K562 (cell line): ENCODE measurements at regions not wholly inside any gene's neighbourhood (a gene's known extent, or its start where the extent isn't known, plus 50 kb on each side); places are given as distances from the start of the nearest gene placed in this dataset.

ENCODE experiments used
- ATAC-seq: fragments of 200-7000 bp; cut with Tn5 transposase; 3 replicates; pipeline ENCODE4 v1.9.1; 2020; ENCODE audit warnings: moderate library complexity
- BruUV-seq: library from RNA; stranded (reverse); fragments of 400-500 nt; replicated peaks from 2 replicates; lab custom pipeline; 2021; lab: Mats Ljungman, UMichigan
- CTCF ChIA-PET: fragments of 300-600 bp; formaldehyde crosslinking; extraction: SDS; loops from one replicate; lab custom pipeline; 2021; ENCODE audit warnings: low intra/inter-chr PET ratio; lab: Yijun Ruan, JAX
- POLR2A ChIA-PET: fragments of 300-600, 350-650 bp; sonication (Branson Sonifier 250); formaldehyde crosslinking; extraction: SDS; loops from one replicate; lab custom pipeline; 2021; ENCODE audit warnings: antibody characterized with exemption, inconsistent platforms; lab: Yijun Ruan, JAX
- DNase-seq, 4 experiments: peaks; one replicate each; pipeline versions ENCODE4 v3.0.0 to v3.0.0-alpha.2; 2011 to 2018; ENCODE audit warnings: low spot score in 3 of 4, mixed read lengths in 3 of 4; ENCODE audit errors: extremely low read depth in 1 of 4
- FAIRE-seq: peaks from 2 replicates; lab custom pipeline; 2011; peaks lifted over from hg19 to GRCh38; lab: Jason Lieb, UNC
- H2AFZ ChIP-seq: 2 replicates; pipeline ENCODE4 v1.6.0; 2011; ENCODE audit warnings: low read depth, low read length, control low read depth, inconsistent platforms
- H3K27ac ChIP-seq: fragments of 200-600 bp; 3 replicates; pipeline ENCODE4 v1.8.0; 2011; ENCODE audit warnings: low read depth, mild to moderate bottlenecking, control low read depth, inconsistent platforms, low read length, moderate library complexity, mixed read lengths; ENCODE audit errors: extremely low read depth
- H3K27me3 ChIP-seq, 2 experiments: fragments of 300-600 bp in 1 of 2; 2 replicates in 1 of 2; 3 replicates in 1 of 2; pipeline versions ENCODE4 v1.6.0 to v1.8.0; 2011; ENCODE audit warnings: inconsistent platforms in 2 of 2, low read length in 2 of 2, mild to moderate bottlenecking in 1 of 2, mixed read lengths in 1 of 2, moderate library complexity in 1 of 2; ENCODE audit not compliant: control insufficient read depth in 2 of 2, insufficient read depth in 2 of 2
- H3K36me3 ChIP-seq: fragments of 300-600 bp; 3 replicates; pipeline ENCODE4 v1.8.0; 2011; ENCODE audit warnings: mild to moderate bottlenecking, low read length, inconsistent platforms; ENCODE audit not compliant: control insufficient read depth, insufficient read depth
- H3K4me1 ChIP-seq, 2 experiments: fragments of 200-600 bp in 1 of 2; replicated peaks in 1 of 2; 2 replicates in 1 of 2; 3 replicates in 1 of 2; pipeline versions ENCODE4 v1.5.1 to v1.8.0; 2011; ENCODE audit warnings: inconsistent platforms in 2 of 2, low read length in 2 of 2, mild to moderate bottlenecking in 1 of 2, mixed read lengths in 1 of 2, moderate library complexity in 1 of 2; ENCODE audit not compliant: control insufficient read depth in 2 of 2, insufficient read depth in 2 of 2
- H3K4me2 ChIP-seq: 2 replicates; pipeline ENCODE4 v1.6.1; 2011; ENCODE audit warnings: low read length, control low read depth, inconsistent platforms, mixed read lengths; ENCODE audit not compliant: insufficient read depth
- H3K4me3 ChIP-seq: fragments of 200-600 bp; sonication (generic), shearing (Covaris generic); 2 replicates; pipeline ENCODE4 v1.5.1; 2016; ENCODE audit warnings: control low read depth, inconsistent platforms
- H3K79me2 ChIP-seq: fragments of 200-600 bp; 3 replicates; pipeline ENCODE4 v1.8.0; 2011; ENCODE audit warnings: low read length, inconsistent platforms; ENCODE audit not compliant: control insufficient read depth, insufficient read depth
- H3K9ac ChIP-seq, 2 experiments: 2 replicates each; pipeline versions ENCODE4 v1.6.0 to v1.6.1; 2011; ENCODE audit warnings: low read depth in 2 of 2, low read length in 2 of 2, control low read depth in 1 of 2, inconsistent platforms in 1 of 2, mild to moderate bottlenecking in 1 of 2, mixed read lengths in 1 of 2; ENCODE audit not compliant: insufficient read depth in 1 of 2
- H3K9me1 ChIP-seq: one replicate; pipeline ENCODE4 v1.6.0; 2011; ENCODE audit warnings: inconsistent platforms, mild to moderate bottlenecking, low read length, moderate library complexity; ENCODE audit not compliant: control insufficient read depth, insufficient read depth
- H3K9me3 ChIP-seq: replicated peaks from 2 replicates; pipeline ENCODE4 v1.5.1; 2011; ENCODE audit warnings: low read depth, low read length, inconsistent platforms; ENCODE audit not compliant: control insufficient read depth, insufficient read depth
- H4K20me1 ChIP-seq: replicated peaks from 2 replicates; pipeline ENCODE4 v1.6.1; 2011; ENCODE audit warnings: low read length, inconsistent platforms, mixed read lengths; ENCODE audit not compliant: control insufficient read depth, insufficient read depth
- ASH1L ChIP-seq: fragments of 450-650 bp; IDR thresholded peaks from 2 replicates; pipeline ENCODE4 v1.6.1; 2018; ENCODE audit warnings: borderline replicate concordance, mild to moderate bottlenecking, low read depth; ENCODE audit not compliant: partially characterized antibody
- C11orf30 ChIP-seq: fragments of 450-650 bp; IDR thresholded peaks from 2 replicates; pipeline ENCODE4 v1.6.1; 2016; ENCODE audit warnings: low read depth, mild to moderate bottlenecking
- ELF4 ChIP-seq: fragments of 450-650 bp; formaldehyde crosslinking; IDR thresholded peaks from 2 replicates; pipeline ENCODE4 v1.4.0; 2022; ENCODE audit warnings: missing genetic modification characterization
- HDAC1 ChIP-seq, 2 experiments: fragments of 450-650 bp; IDR thresholded peaks; 2 replicates each; pipeline ENCODE4 v1.6.1; 2016 to 2017; ENCODE audit warnings: inconsistent platforms in 1 of 2, mild to moderate bottlenecking in 1 of 2, moderate library complexity in 1 of 2
- ID3 ChIP-seq, 2 experiments: fragments of 250-450 bp in 1 of 2; fragments of 450-650 bp in 1 of 2; sonication (Bioruptor Pico) in 1 of 2; IDR thresholded peaks; 2 replicates each; pipeline versions ENCODE4 v1.6.1 to v1.8.0; 2016 to 2021; ENCODE audit warnings: mild to moderate bottlenecking in 2 of 2, moderate library complexity in 2 of 2, missing compliant biosample characterization in 1 of 2, missing genetic modification characterization in 1 of 2
- KLF13 ChIP-seq: fragments of 450-650 bp; IDR thresholded peaks from 2 replicates; pipeline ENCODE4 v1.6.1; 2016; ENCODE audit warnings: missing genetic modification characterization, low read depth, mild to moderate bottlenecking, missing compliant biosample characterization, moderate library complexity, borderline replicate concordance
- MAFG ChIP-seq: fragments of 450-650 bp; conservative IDR thresholded peaks from 2 replicates; pipeline ENCODE4 v1.6.1; 2016; ENCODE audit warnings: missing genetic modification characterization, missing compliant biosample characterization
- NCOA4 ChIP-seq: fragments of 450-650 bp; IDR thresholded peaks from 2 replicates; pipeline ENCODE4 v1.6.1; 2018; ENCODE audit warnings: mild to moderate bottlenecking; ENCODE audit not compliant: partially characterized antibody
- NR3C1 ChIP-seq: sonication (generic); formaldehyde crosslinking; IDR thresholded peaks from 2 replicates; pipeline ENCODE4 v1.8.1; 2022; ENCODE audit warnings: missing genetic modification reagents
- SNIP1 ChIP-seq: fragments of 450-650 bp; IDR thresholded peaks from 2 replicates; pipeline ENCODE4 v1.7.1; 2017; ENCODE audit warnings: low read depth, mild to moderate bottlenecking
- THRB ChIP-seq: fragments of 450-650 bp; formaldehyde crosslinking; conservative IDR thresholded peaks from 2 replicates; pipeline ENCODE4 v1.4.0; 2022; ENCODE audit warnings: mild to moderate bottlenecking, missing genetic modification characterization
- XRCC3 ChIP-seq: fragments of 450-650 bp; IDR thresholded peaks from 2 replicates; pipeline ENCODE4 v1.6.1; 2017; ENCODE audit warnings: mild to moderate bottlenecking, moderate library complexity
- ZNF316 ChIP-seq: fragments of 450-650 bp; IDR thresholded peaks from 2 replicates; pipeline ENCODE4 v1.6.1; 2016
- in situ Hi-C: fragments of 300-500 bp; cut with MboI; formaldehyde crosslinking; loops from 4 replicates; pipeline ENCODE4 v1.15.0; 2018; ENCODE audit warnings: inconsistent platforms, mixed read lengths
- intact Hi-C: fragments of 100-400 bp; cut with micrococcal nuclease; formaldehyde crosslinking; loops from 2 replicates; pipeline ENCODE4 v1.14.2; 2022

GRCh38 chr11:91406009-91406408, 818.6 kb upstream of the FAT3 start (continued):
- no peak for TF ChIP-seq NR3C1 (CRISPR knock-in tag)
- TF ChIP-seq KLF13 (tag) = no peak
- no peak for TF ChIP-seq XRCC3
- TF ChIP-seq THRB (CRISPR knock-in tag) = no peak

GRCh38 chr11:91404344-91404743, 820.3 kb upstream of the FAT3 start:
- Histone ChIP-seq H3K9me3 (no peaks in the 10 kb centered on the region), H3K4me1 (no peaks in the 10 kb centered on the region), H3K4me3 (no peak overlapping the region), H3K79me2 (no peaks in the 10 kb centered on the region), H3K27me3 (no peaks in the 10 kb centered on the region), H3K9ac (no peak overlapping the region), H3K9me1 (no peaks in the 10 kb centered on the region), H2AFZ (no peak overlapping the region), H4K20me1 (no peaks in the 10 kb centered on the region), H3K4me2 (no peak overlapping the region), H3K36me3 (no peaks in the 10 kb centered on the region), H3K27ac (no peak overlapping the region)
- BruUV-seq = no TSS peak
- in situ Hi-C loops (no loop called here), intact Hi-C loops (no loop called here)
- no peak for TF ChIP-seq ID3 (CRISPR knock-in tag; IDR thresholded peaks at IDR 0.05)
- no peak for TF ChIP-seq ID3 (tag; IDR thresholded peaks at IDR 0.05)
- TF ChIP-seq SNIP1 = no peak
- TF ChIP-seq ASH1L = no peak
- TF ChIP-seq ELF4 = no peak
- TF ChIP-seq ZNF316 = peak; percentile 58
- no peak for TF ChIP-seq NCOA4
- peak; percentile 22; the same call in 1 of the 2 replicates for TF ChIP-seq C11orf30
- peak; percentile 49; the same call in 1 of the 2 replicates for TF ChIP-seq MAFG (tag)
- TF ChIP-seq HDAC1 (IDR thresholded peaks at IDR 0.05) = no peak
- DNase-seq = no peak
- no peak for FAIRE-seq
- POLR2A ChIA-PET = no interaction called here
- ATAC-seq = no peak
- CTCF ChIA-PET = no interaction called here
